ENCODE measurements at regions not wholly inside any gene's neighbourhood (a gene's known extent, or its start where the extent isn't known, plus 50 kb on each side); places are given as distances from the start of the nearest gene placed in this dataset.

DNA sequence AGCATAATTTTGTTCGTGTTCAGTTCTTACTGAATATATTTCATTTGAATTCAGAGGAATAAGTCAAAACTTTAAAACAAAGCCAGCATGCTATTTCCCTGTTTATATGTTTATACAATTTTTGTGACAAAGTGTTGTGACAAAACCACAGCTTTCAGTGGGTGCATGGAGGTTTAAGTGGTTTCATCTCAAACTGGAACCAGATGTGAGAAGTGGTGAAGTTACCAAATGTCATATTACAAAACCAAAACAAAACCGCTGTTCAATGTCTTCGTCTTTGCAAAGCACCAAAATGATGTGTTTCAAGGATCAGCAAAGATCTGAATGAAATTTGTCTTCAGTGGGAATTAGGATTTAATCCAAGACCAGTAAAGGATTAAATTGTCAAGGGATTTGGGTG, 59.3 kb upstream of the OSTN start:
- Histone ChIP-seq H2AFZ (ENCODE audit: low read length) (peak overlapping the region; percentile 67; the same call in 1 of the 2 replicates), H3K9me3 (ENCODE audit: low read length) (peaks cover 19% of the 10 kb centered on the region; the same call in 1 of the 2 replicates), H3K9me2 (ENCODE audit: insufficient read depth, low read length) (no peaks in the 10 kb centered on the region), H3K4me3 (ENCODE audit: low read depth, low read length, poor library complexity, severe bottlenecking) (no peak overlapping the region), H3K36me3 (ENCODE audit: insufficient read depth, low read length) (peaks cover 12% of the 10 kb centered on the region), H4K20me1 (ENCODE audit: insufficient read depth, low read length) (no peaks in the 10 kb centered on the region), H3K27ac (ENCODE audit: low read depth, low read length, poor library complexity, severe bottlenecking) (no peak overlapping the region), H3K4me1 (ENCODE audit: insufficient read depth, low read length, poor library complexity, severe bottlenecking) (peaks cover 52% of the 10 kb centered on the region), H3K4me2 (ENCODE audit: low read length) (no peak overlapping the region), H3K79me2 (ENCODE audit: insufficient read depth, low read depth, low read length) (no peaks in the 10 kb centered on the region)
- ChIA-PET CTCF (ENCODE audit: unreplicated experiment) (no interaction called here), POLR2A (interaction anchor here (1.0 to 2.1 kb wide), 5 partner anchors 9 to 41 kb away, joined by 4 to 9 read pairs (median 5); no protein-coding TSS in a partner anchor)
- no peak for DNase-seq (ENCODE audit: low spot score)
- intact Hi-C loops (cut with micrococcal nuclease; ENCODE audit: unreplicated experiment): loop anchor here (5.0 kb wide), 1 partner anchor 113 kb away; no protein-coding TSS in a partner anchor
- no TSS peak for BruUV-seq (replicated peaks)
- TF ChIP-seq, protein P1, sequence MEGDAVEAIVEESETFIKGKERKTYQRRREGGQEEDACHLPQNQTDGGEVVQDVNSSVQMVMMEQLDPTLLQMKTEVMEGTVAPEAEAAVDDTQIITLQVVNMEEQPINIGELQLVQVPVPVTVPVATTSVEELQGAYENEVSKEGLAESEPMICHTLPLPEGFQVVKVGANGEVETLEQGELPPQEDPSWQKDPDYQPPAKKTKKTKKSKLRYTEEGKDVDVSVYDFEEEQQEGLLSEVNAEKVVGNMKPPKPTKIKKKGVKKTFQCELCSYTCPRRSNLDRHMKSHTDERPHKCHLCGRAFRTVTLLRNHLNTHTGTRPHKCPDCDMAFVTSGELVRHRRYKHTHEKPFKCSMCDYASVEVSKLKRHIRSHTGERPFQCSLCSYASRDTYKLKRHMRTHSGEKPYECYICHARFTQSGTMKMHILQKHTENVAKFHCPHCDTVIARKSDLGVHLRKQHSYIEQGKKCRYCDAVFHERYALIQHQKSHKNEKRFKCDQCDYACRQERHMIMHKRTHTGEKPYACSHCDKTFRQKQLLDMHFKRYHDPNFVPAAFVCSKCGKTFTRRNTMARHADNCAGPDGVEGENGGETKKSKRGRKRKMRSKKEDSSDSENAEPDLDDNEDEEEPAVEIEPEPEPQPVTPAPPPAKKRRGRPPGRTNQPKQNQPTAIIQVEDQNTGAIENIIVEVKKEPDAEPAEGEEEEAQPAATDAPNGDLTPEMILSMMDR (conservative IDR thresholded peaks at IDR 0.05; ENCODE audit: low read length): no peak
- no peak for TF ChIP-seq EZH2phosphoT487 (IDR thresholded peaks at IDR 0.05; ENCODE audit: borderline replicate concordance, low read depth, low read length)

DNA sequence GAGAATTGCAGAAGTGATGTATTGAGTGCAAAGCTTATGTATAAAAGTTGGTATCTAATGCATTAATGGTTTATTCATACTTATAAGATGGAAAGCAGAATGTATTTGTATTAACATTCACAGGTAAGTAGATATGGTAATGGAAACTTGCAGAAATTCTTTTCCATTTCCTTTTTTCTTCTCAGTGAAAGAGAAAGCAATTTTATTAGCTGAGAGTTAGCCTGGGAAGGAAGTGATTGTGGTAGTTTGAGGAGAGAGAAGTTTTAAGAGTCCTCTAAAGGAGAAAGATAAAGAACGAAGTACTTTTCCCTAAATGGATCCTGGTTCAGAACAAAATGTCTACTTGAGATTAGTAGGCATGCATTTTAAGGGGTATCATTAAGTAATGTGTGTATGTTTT, 60.1 kb upstream of the OSTN start:
- CTCF ChIA-PET (ENCODE audit: unreplicated experiment): no interaction called here
- POLR2A ChIA-PET: interaction anchor here (0.6 to 2.1 kb wide), 11 partner anchors 9 to 930 kb away, joined by 3 to 9 read pairs (median 5); no protein-coding TSS in a partner anchor
- Histone ChIP-seq H3K27ac (ENCODE audit: low read depth, low read length, poor library complexity, severe bottlenecking) (peak overlapping the region; percentile 4), H3K4me2 (ENCODE audit: low read length) (peak overlapping the region; percentile 1; the same call in 1 of the 2 replicates), H3K9me3 (ENCODE audit: low read length) (peaks cover 19% of the 10 kb centered on the region; the same call in 1 of the 2 replicates), H3K79me2 (ENCODE audit: insufficient read depth, low read depth, low read length) (no peaks in the 10 kb centered on the region), H3K9me2 (ENCODE audit: insufficient read depth, low read length) (no peaks in the 10 kb centered on the region), H2AFZ (ENCODE audit: low read length) (peak overlapping the region; percentile 67; the same call in 1 of the 2 replicates), H4K20me1 (ENCODE audit: insufficient read depth, low read length) (no peaks in the 10 kb centered on the region), H3K36me3 (ENCODE audit: insufficient read depth, low read length) (peaks cover 12% of the 10 kb centered on the region), H3K4me3 (ENCODE audit: low read depth, low read length, poor library complexity, severe bottlenecking) (no peak overlapping the region), H3K4me1 (ENCODE audit: insufficient read depth, low read length, poor library complexity, severe bottlenecking) (peaks cover 49% of the 10 kb centered on the region)
- DNase-seq (ENCODE audit: low spot score): no peak
- intact Hi-C loops (cut with micrococcal nuclease; ENCODE audit: unreplicated experiment): loop anchor here (5.0 kb wide), 1 partner anchor 113 kb away; no protein-coding TSS in a partner anchor
- TF ChIP-seq, protein P1 (conservative IDR thresholded peaks at IDR 0.05; ENCODE audit: low read length): no peak
- no peak for TF ChIP-seq EZH2phosphoT487 (IDR thresholded peaks at IDR 0.05; ENCODE audit: borderline replicate concordance, low read depth, low read length)
- no TSS peak for BruUV-seq (replicated peaks)

DNA sequence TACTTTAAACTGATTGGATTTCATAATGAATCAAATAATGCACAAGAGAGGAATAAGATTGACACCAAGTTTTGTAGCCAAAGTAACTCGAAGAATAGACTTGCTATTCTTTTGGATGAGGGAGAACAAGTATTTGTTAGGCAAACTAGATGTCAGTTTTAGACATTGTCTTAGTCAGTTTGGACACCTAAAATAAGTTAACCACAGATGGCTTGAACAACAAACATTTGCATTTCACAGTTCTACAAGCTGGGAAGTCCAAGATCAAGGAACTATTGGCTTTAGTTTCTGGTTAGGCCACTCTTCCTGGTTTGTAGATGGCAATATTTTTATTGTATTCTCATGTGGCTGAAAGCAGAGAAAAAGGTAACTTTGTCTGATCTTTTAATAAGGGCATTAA, 61.3 kb upstream of the OSTN start:
- H3K79me2 ChIP-seq (ENCODE audit: insufficient read depth, low read depth, low read length): no peaks in the 10 kb centered on the region
- no peak for TF ChIP-seq EZH2phosphoT487 (IDR thresholded peaks at IDR 0.05; ENCODE audit: borderline replicate concordance, low read depth, low read length)
- TF ChIP-seq, protein P1 (conservative IDR thresholded peaks at IDR 0.05; ENCODE audit: low read length): no peak
- DNase-seq (ENCODE audit: low spot score): peak; percentile 28
- no TSS peak for BruUV-seq (replicated peaks)
- H2AFZ ChIP-seq (ENCODE audit: low read length): peak overlapping the region; percentile 67; the same call in 1 of the 2 replicates
- no peaks in the 10 kb centered on the region for H4K20me1 ChIP-seq (ENCODE audit: insufficient read depth, low read length)
- peak overlapping the region; percentile 6 for H3K27ac ChIP-seq (ENCODE audit: low read depth, low read length, poor library complexity, severe bottlenecking)
- intact Hi-C loops (cut with micrococcal nuclease; ENCODE audit: unreplicated experiment): loop anchor here (5.0 kb wide), 1 partner anchor 115 kb away; no protein-coding TSS in a partner anchor
- no peak overlapping the region for H3K4me3 ChIP-seq (ENCODE audit: low read depth, low read length, poor library complexity, severe bottlenecking)
- ChIA-PET CTCF (ENCODE audit: unreplicated experiment) (no interaction called here), POLR2A (interaction anchor here (0.7 to 1.6 kb wide), 5 partner anchors 9 to 180 kb away, joined by 3 to 7 read pairs (median 3); no protein-coding TSS in a partner anchor)
- H3K9me2 ChIP-seq (ENCODE audit: insufficient read depth, low read length): no peaks in the 10 kb centered on the region
- peaks cover 12% of the 10 kb centered on the region for H3K36me3 ChIP-seq (ENCODE audit: insufficient read depth, low read length)
- peak overlapping the region; percentile 21; the same call in 1 of the 2 replicates for H3K4me2 ChIP-seq (ENCODE audit: low read length)
- H3K4me1 ChIP-seq (ENCODE audit: insufficient read depth, low read length, poor library complexity, severe bottlenecking): peaks cover 48% of the 10 kb centered on the region
- H3K9me3 ChIP-seq (ENCODE audit: low read length): peaks cover 19% of the 10 kb centered on the region; the same call in 1 of the 2 replicates
